GM18519 (cell line): ENCODE measurements at regions not wholly inside any gene's neighbourhood (a gene's known extent, or its start where the extent isn't known, plus 50 kb on each side); places are given as distances from the start of the nearest gene placed in this dataset.

Source experiments
- ATAC-seq: cut with Tn5 transposase; IDR thresholded peaks from one replicate; pipeline ENCODE4 v1.9.1; 2021; ENCODE audit warnings: mild to moderate bottlenecking, moderate library complexity; ENCODE audit not compliant: unreplicated experiment, low FRiP score

- no peak for ATAC-seq
Measured at GRCh38 chr10:28781296-28781695, 104.0 kb downstream of the BAMBI start.

DNA sequence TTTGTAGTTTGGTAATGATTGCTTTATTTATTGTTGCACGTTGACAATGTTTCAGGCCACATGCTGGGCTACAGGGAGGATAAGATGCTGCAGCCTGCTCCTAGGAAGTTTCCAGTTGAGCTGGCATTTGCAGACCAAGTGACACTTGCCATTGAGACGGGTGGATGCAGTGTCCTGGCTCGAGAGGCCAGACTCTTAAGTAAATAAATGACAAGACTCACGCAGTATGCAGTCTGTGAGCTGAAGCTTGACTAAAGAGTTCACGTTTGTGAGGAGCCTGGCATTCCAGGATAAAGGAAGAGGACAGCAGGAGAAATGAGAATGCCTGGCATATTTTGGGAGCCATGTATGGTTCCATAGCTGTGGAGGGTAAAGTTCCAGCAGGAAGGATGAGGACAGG is 105.8 kb downstream of the BAMBI start:
- ATAC-seq, result no peak

- no peak for ATAC-seq
Measured at GRCh38 chr10:28785018-28785417, 107.7 kb downstream of the BAMBI start.

DNA sequence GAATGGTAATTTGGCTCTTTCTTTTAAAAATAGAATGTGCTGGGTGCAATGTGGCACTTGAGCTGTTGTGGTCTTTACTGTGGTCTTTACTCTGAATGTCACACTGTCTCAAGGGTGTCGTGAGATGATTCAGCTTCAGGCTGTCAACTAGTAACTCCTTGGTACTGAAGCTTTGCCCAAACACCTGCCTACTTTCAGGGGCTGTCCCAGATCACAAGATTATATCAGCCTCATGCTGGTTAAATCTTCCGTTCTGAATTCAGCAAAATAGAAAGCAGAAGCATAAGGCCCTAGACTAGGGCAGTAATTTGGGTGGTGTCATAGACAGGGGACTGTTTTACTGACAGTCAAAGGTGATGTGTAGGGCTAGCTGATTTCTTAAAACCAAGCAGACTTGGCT is 110.9 kb downstream of the BAMBI start:
- no peak for ATAC-seq

GRCh38 chr10:28788762-28789161 is 111.4 kb downstream of the BAMBI start:
- ATAC-seq, result no peak

- no peak for ATAC-seq
Measured at GRCh38 chr10:28790146-28790545, 112.8 kb downstream of the BAMBI start.

GRCh38 chr10:28793482-28793881 is 116.2 kb downstream of the BAMBI start:
- ATAC-seq, result no peak

DNA sequence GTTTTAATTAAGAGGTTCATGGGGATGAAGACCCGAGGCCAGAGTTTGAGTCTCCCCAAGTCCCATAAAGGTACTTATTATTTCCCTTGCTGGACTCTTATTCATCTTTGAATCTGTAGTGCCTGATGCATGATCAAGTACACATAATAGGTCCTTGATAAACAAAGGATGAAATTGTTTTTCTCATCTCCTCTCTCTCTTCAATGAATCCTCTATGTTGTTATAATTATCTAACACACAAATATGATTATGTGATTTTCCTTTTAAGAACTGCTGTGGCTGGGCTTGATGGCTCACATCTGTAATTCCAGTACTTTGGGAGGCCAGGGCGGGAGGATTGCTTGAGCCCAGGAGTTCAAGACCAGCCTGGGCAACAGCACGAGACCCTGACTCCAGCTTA is 117.7 kb downstream of the BAMBI start:
- no peak for ATAC-seq

DNA sequence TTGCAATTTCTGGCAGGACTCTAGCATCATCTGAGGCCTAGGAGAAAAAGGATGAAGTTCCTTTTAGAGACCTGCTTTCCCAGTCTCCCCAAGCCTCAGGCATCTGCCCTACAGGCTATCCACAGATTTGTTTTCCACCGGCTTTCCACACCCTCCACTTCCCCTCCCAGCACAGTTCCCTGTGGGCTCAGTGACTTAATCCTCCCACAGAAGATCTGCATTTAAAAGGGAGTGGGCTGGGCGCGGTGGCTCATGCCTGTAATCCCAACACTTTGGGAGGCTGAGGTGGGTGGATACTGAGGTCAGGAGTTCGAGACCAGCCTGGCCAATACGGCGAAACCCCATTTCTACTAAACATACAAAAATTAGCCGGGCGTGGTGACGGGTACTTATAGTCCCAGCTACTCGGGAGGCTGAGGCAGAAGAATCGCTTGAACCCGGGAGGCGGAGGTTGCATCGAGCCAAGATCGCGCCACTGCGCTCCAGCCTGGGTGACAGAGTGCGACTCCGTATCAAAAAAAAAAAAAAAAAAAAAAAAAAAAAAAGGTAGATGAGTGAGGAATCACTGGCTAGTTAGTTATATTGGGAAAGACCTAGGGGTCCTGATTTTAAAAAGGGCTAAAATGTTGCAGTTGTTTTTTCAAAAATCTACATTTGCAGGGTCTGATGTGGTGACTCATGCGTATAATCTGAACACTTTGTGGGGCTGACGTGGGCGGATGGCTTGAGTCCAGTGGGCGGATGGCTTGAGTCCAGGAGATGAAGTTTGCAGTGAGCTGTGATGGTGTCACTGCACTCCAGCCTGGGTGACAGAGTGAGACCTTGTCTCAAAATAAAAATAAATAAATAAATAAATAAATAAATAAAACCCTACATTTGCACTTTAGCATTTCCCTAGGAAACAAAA is 119.5 kb downstream of the BAMBI start:
- no peak for ATAC-seq

DNA sequence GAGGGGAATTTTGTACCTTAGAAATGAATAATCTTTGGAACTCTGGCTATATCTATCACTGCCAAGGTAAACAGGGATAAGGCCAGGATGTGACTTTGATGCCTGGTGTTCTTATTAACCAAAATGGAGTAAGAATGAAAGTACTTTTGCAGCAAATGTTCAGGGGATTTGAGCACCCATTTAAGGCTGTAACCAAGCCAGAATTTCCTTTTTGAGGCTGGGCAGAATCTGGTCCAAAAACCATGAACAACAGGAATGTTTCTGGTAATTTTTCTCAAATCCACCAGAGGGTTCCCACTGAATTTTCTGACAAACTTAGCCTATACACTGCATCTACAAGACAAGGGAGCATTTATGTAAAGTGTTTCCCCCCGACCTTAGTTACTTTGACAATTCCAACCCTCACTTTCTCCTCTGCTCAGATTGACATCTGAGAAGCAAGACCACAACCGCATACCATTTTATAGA is 120.6 kb downstream of the BAMBI start:
- no peak for ATAC-seq

GRCh38 chr10:28798428-28798955 is 121.2 kb downstream of the BAMBI start:
- ATAC-seq, result no peak

- no peak for ATAC-seq
Measured at GRCh38 chr10:28798964-28799363, 121.6 kb downstream of the BAMBI start.

- ATAC-seq, result no peak
Measured at GRCh38 chr10:28800144-28800543, 122.8 kb downstream of the BAMBI start.

GRCh38 chr10:28801247-28801646 is 123.9 kb downstream of the BAMBI start:
- no peak for ATAC-seq

DNA sequence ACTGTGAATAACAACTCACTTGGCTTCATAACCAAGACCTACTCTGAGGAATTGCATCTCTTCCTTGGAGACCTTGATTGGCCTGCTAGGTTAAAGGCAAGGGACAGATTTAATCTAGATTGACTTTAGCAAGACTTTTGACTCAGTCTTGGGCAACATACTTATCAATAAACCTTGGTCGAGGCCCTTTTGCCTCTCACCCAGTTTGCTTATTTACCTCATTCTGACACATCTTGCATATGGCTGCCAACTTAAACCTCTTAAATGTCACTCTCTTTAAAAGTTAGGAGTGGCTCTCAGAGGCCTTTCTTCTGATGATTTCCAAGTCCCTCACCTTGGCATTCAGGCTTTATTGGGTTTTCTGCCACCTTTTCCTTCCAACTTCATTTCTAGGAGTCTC is 124.5 kb downstream of the BAMBI start:
- no peak for ATAC-seq

DNA sequence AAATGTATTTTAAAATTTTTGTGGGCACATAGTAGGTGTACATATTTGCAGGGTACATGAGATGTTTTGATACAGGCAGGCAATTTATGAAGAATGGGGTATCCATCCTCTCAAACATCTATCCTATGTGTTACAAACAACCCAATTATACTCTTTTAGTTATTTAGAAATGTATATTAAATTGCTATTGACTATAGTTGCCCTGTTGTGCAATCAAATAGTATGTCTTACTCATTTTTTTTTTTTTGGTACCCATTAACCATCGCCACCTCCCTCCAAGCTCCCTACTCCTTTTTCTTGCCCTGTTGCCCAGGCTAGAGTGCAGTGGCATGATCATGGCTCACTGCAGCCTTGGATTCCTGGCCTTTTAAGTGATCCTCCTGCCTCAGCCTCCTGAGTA is 128.1 kb downstream of the BAMBI start:
- ATAC-seq, result no peak

GRCh38 chr10:28806488-28806941 is 129.2 kb downstream of the BAMBI start:
- ATAC-seq, result no peak

- ATAC-seq, result no peak
Measured at GRCh38 chr10:28806951-28807759, 129.8 kb downstream of the BAMBI start.

GRCh38 chr10:28807760-28808613 is 130.7 kb downstream of the BAMBI start:
- ATAC-seq, result no peak

DNA sequence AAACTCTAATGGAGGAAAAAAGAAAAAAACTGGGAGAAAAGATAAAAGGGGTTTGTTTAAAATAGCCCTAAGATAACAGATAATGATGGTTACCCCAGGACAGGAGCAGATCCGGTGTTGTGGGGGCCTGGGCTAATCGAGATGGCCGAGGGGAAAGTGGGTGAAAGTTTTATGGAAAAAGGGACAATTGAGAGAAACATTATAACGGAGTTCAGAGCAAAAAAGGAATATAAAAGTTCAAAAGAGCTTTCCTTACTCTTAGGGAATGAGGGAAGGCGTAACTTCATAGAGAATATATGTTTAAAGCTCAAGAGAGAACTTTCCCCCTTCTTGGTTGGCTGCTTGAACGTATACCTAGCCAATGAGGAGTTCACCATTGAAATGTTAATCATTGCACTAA is 131.4 kb downstream of the BAMBI start:
- no peak for ATAC-seq
